GM12872 (cell line): ENCODE measurements at regions not wholly inside any gene's neighbourhood (a gene's known extent, or its start where the extent isn't known, plus 50 kb on each side); places are given as distances from the start of the nearest gene placed in this dataset.

Experiments used
- CTCF ChIP-seq: IDR thresholded peaks from 3 replicates; pipeline ENCODE4 v1.5.1; 2011; ENCODE audit warnings: low read depth, mild to moderate bottlenecking, low read length, moderate library complexity; ENCODE audit not compliant: insufficient read depth

DNA sequence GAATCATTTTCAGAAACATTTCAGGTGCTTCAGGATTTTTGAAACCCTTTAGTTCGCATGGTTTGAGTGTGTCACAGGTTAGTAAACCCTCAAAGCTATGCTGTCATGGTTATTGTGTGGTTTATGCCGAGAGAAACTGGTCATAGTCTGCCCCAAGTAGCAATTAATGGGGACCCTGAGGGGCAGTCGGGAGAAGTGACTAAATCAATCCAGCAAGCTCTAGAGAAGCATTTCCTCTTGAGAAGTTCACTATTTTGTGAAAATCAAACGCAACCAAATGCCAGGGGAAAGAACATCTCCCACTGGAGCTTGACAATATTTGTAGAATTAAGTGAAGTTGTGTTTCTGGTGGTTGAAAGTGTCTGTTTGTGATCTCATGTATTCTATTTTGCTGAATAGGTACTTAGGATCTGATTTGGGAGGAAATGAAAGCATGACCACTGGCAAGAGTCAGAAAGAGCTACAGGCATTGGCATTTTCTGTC is 63.0 kb upstream of the BACH1 start:
- no peak for TF ChIP-seq CTCF

GRCh38 chr21:29236201-29236600 is 62.5 kb upstream of the BACH1 start:
- TF ChIP-seq CTCF, result no peak

GRCh38 chr21:29237110-29238052 is 61.3 kb upstream of the BACH1 start:
- TF ChIP-seq CTCF, result no peak

DNA sequence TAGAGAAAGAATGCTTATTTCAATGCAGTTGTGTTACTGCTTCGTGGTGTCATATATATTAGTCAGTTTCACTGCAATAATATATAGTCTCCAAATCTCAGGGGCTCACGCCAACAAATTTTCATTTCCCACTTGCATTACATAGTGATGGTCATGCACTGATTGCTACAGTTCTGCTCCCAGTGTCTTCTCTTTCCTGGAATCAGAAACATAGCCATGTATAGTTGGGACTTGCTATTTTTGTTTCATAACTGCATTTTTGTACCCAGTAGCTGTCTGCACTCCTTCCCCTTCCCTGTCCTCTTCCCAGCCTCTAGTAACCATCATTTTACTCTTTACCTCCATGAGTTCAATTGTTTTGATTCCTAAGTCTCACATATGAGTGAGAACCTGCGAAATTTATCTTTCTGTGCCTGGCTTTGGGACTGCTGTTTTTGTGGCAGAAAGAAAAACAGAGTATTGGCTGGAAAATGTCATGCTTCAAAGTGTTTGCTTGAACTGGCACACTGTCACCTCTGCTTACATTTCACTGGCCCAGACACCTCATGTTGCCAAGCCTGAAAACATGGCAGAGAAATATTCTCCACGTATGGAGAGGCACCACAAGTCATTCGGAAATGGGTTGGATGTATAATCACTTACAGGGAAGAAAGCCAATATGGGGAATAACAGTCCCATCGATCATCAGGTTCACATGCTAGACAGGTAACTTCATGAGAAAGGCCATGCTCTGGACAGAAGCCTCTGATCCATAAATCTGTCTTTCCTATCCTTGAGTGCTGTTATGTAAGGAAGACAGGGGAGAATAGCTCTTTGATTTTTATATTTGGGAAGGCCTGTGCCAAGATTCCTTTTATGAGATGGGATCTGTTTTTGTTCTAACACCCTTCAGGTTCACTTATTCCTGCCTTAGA is 60.4 kb upstream of the BACH1 start:
- TF ChIP-seq CTCF, result no peak

GRCh38 chr21:29238967-29239290 is 59.8 kb upstream of the BACH1 start:
- TF ChIP-seq CTCF, result no peak

- no peak for TF ChIP-seq CTCF
Measured at GRCh38 chr21:29240136-29240535, 58.6 kb upstream of the BACH1 start.

DNA sequence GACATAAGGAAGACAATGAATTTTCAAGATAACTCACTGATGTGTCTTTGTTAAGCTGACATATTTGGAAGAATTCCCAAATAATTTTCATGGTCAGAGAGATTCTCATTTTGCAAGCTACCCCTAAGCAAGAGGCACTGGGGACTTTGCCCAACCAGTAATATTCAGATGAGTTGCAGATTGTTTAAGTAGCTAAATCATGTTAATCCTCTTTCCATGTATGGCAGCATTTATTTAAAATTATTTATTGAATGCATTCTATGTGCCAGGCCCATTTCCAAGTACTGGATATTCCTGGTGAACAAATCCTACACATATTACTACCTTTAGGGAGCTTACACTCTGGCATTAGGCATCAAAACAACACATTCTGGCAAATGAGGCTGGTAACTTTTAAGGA is 56.5 kb upstream of the BACH1 start:
- TF ChIP-seq CTCF, result no peak
